HEK293T (cell line): ENCODE measurements at regions not wholly inside any gene's neighbourhood (a gene's known extent, or its start where the extent isn't known, plus 50 kb on each side); places are given as distances from the start of the nearest gene placed in this dataset.

Experiments
- CTCF ChIA-PET: fragments of 350-600 bp; formaldehyde crosslinking; extraction: SDS; loops from one replicate; lab custom pipeline; 2021; ENCODE audit warnings: antibody characterized with exemption, inconsistent platforms; lab: Yijun Ruan, JAX
- POLR2A ChIA-PET: fragments of 350-600 bp; formaldehyde crosslinking; extraction: SDS; loops from one replicate; lab custom pipeline; 2020; ENCODE audit warnings: antibody characterized with exemption, inconsistent platforms; lab: Yijun Ruan, JAX
- DNase-seq: peaks from one replicate; pipeline ENCODE4 v3.0.0; 2012; ENCODE audit warnings: mixed read lengths; ENCODE audit errors: extremely low spot score
- ARNT ChIP-seq: fragments of 450-650 bp; IDR thresholded peaks from 2 replicates; pipeline ENCODE4 v1.6.1; 2017; ENCODE audit warnings: mild to moderate bottlenecking
- BHLHE40 ChIP-seq: fragments of 450-650 bp; IDR thresholded peaks from 2 replicates; pipeline ENCODE4 v1.6.1; 2016; ENCODE audit warnings: mild to moderate bottlenecking, moderate library complexity, borderline replicate concordance
- CTBP1 ChIP-seq: fragments of 450-650 bp; IDR thresholded peaks from 2 replicates; pipeline ENCODE4 v1.6.1; 2016; ENCODE audit warnings: borderline replicate concordance
- ELF4 ChIP-seq: fragments of 450-650 bp; IDR thresholded peaks from 2 replicates; pipeline ENCODE4 v1.6.1; 2017; ENCODE audit warnings: antibody characterized with exemption
- FOXA1 ChIP-seq: fragments of 450-650 bp; IDR thresholded peaks from 2 replicates; pipeline ENCODE4 v1.6.1; 2016; ENCODE audit warnings: mild to moderate bottlenecking
- FOXK2 ChIP-seq: fragments of 450-650 bp; IDR thresholded peaks from 2 replicates; pipeline ENCODE4 v1.6.1; 2016; ENCODE audit warnings: mild to moderate bottlenecking
- FOXM1 ChIP-seq: fragments of 450-650 bp; IDR thresholded peaks from 2 replicates; pipeline ENCODE4 v1.6.1; 2017; ENCODE audit warnings: mild to moderate bottlenecking, borderline replicate concordance
- HDGF ChIP-seq: fragments of 450-650 bp; IDR thresholded peaks from 2 replicates; pipeline ENCODE4 v1.6.1; 2017; ENCODE audit warnings: antibody characterized with exemption, borderline replicate concordance
- L3MBTL2 ChIP-seq: fragments of 450-650 bp; conservative IDR thresholded peaks from 2 replicates; pipeline ENCODE4 v1.6.1; 2016; ENCODE audit warnings: mild to moderate bottlenecking
- LEF1 ChIP-seq: fragments of 450-650 bp; IDR thresholded peaks from 2 replicates; pipeline ENCODE4 v1.6.1; 2017; ENCODE audit warnings: mild to moderate bottlenecking, borderline replicate concordance
- NFRKB ChIP-seq: fragments of 450-650 bp; IDR thresholded peaks from 2 replicates; pipeline ENCODE4 v1.6.1; 2016; ENCODE audit warnings: mild to moderate bottlenecking, moderate library complexity
- PKNOX1 ChIP-seq: fragments of 450-650 bp; IDR thresholded peaks from 2 replicates; pipeline ENCODE4 v1.6.1; 2016
- SP1 ChIP-seq: fragments of 450-650 bp; IDR thresholded peaks from 2 replicates; pipeline ENCODE4 v1.6.1; 2017
- SUZ12 ChIP-seq: fragments of 450-650 bp; IDR thresholded peaks from 2 replicates; pipeline ENCODE4 v1.6.1; 2016; ENCODE audit warnings: mild to moderate bottlenecking
- TARDBP ChIP-seq: fragments of 450-650 bp; IDR thresholded peaks from 2 replicates; pipeline ENCODE4 v1.6.1; 2016
- ZNF384 ChIP-seq: fragments of 450-650 bp; IDR thresholded peaks from 2 replicates; pipeline ENCODE4 v1.6.1; 2016

DNA sequence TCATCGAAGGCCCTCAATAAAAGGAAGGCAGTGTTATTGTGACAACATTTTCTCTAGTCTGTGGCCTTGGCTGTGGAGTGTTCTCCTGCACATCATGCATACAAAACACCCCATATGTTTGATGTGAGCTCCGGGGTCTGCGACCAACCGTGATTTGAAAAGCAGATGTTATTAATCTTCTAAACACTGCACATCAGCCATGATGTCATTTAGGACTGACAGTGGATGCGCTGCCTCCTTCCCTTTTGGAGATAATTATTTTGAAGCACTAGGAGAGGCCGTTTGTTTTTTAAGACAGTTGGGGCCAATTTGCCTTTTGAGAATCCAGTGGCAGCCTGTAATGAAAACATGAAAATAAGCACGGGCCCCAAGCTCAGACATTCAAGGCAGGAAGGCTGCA, 1041.6 kb downstream of the BCL11B start:
- CTCF ChIA-PET: no interaction called here
- POLR2A ChIA-PET: no interaction called here
- TF ChIP-seq SP1: no peak
- TF ChIP-seq SUZ12: no peak
- TF ChIP-seq HDGF: no peak
- TF ChIP-seq ZNF384: no peak
- TF ChIP-seq TARDBP: no peak
- TF ChIP-seq ELF4: no peak
- TF ChIP-seq FOXK2: no peak
- DNase-seq: no peak

DNA sequence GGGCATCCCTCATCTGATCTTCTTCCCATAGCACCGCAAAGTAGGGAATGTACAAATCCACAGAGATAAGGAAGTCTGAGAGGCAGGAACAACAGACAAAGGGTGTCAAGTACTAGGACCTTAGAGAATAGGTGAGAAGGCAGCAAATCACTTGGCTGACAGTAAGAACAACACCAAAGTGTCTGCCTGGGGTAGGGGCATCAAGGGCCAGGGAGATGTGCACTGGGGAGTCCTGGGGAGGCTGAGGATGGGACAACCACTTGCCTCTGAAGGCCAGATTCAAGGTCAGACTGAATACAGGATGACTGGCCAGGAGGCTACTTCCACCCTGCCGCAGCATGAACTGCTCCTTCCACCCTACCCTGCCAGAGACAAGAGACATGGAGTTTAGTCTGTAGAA, 1040.8 kb downstream of the BCL11B start:
- POLR2A ChIA-PET: no interaction called here
- CTCF ChIA-PET: no interaction called here
- TF ChIP-seq FOXM1 (no peak), ARNT (no peak), SP1 (no peak), NFRKB (no peak), TARDBP (no peak), PKNOX1 (no peak)
- DNase-seq: no peak

GRCh38 chr14:98233656-98234055, 1038.3 kb downstream of the BCL11B start:
- no peak for DNase-seq
- POLR2A ChIA-PET: no interaction called here
- TF ChIP-seq CTBP1 (no peak), L3MBTL2 (no peak), SUZ12 (no peak), BHLHE40 (no peak), ARNT (no peak), TARDBP (no peak), PKNOX1 (no peak), FOXK2 (no peak), HDGF (no peak), ZNF384 (no peak), FOXM1 (no peak), LEF1 (no peak)
- CTCF ChIA-PET: no interaction called here

- ChIA-PET CTCF (no interaction called here), POLR2A (no interaction called here)
- DNase-seq: no peak
- TF ChIP-seq L3MBTL2 (no peak), ARNT (no peak), LEF1 (no peak), SP1 (no peak), NFRKB (no peak), ELF4 (no peak), TARDBP (no peak), SUZ12 (no peak), BHLHE40 (no peak), CTBP1 (no peak)
Measured at GRCh38 chr14:98234208-98234607, 1037.8 kb downstream of the BCL11B start.

DNA sequence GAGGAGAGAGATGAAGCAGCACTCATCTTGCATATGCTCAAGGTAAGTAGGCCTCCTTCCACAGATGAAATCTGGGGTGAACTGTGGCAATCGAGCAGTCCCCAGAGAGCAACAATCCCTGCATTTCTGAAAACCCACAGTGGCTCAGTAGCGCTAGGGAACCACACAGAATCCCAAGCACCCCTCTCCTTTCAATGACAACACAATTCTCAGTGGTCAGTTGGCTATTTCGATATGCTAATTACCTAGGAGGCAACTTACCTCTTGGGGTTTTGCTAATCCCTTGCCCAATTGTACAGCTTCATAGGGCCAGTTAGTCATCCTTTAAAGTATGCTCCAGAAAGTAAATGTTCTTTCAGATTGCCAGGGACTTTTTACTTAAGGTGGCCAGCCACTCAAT, 1035.7 kb downstream of the BCL11B start:
- TF ChIP-seq ELF4: no peak
- TF ChIP-seq FOXK2: no peak
- TF ChIP-seq ZNF384: no peak
- no peak for TF ChIP-seq BHLHE40
- no peak for TF ChIP-seq NFRKB
- TF ChIP-seq SP1: no peak
- no peak for TF ChIP-seq CTBP1
- no peak for TF ChIP-seq FOXM1
- TF ChIP-seq LEF1: no peak
- no peak for TF ChIP-seq TARDBP
- no peak for TF ChIP-seq SUZ12
- POLR2A ChIA-PET: no interaction called here
- no peak for DNase-seq
- CTCF ChIA-PET: interaction anchor here (0.8 kb wide), 1 partner anchor 995 kb away, joined by 5 read pairs; no protein-coding TSS in a partner anchor

DNA sequence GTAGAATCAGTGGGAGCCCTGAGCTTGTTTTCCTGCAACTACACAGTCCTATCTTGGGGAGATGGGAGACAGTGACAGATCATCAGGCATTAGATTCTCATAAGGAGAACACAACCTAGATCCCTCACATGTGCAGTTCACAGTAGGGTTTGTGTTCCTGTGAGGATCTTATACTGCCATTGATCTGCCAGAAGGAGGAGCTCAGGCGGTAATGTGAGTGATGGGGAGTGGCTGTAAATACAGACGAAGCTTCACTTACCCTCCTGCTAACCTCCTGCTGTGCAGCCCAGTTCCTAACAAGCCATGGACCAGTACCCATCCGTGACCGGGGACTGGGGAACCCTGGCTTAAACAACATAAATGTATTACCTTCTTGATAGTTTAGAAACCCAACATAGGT, 1034.1 kb downstream of the BCL11B start:
- ChIA-PET POLR2A (no interaction called here), CTCF (no interaction called here)
- DNase-seq: no peak
- TF ChIP-seq LEF1 (no peak), ELF4 (no peak), FOXA1 (no peak), SUZ12 (no peak), FOXM1 (no peak), NFRKB (no peak), BHLHE40 (no peak), TARDBP (no peak)

- POLR2A ChIA-PET: no interaction called here
- TF ChIP-seq ELF4 (no peak), NFRKB (no peak), FOXM1 (no peak), FOXK2 (no peak), ARNT (no peak), L3MBTL2 (no peak), ZNF384 (no peak), LEF1 (no peak), PKNOX1 (no peak), HDGF (no peak)
- DNase-seq: no peak
- CTCF ChIA-PET: no interaction called here
Measured at GRCh38 chr14:98240376-98240775, 1031.6 kb downstream of the BCL11B start.
